ENCODE measurements at regions not wholly inside any gene's neighbourhood (a gene's known extent, or its start where the extent isn't known, plus 50 kb on each side); places are given as distances from the start of the nearest gene placed in this dataset.

DNA sequence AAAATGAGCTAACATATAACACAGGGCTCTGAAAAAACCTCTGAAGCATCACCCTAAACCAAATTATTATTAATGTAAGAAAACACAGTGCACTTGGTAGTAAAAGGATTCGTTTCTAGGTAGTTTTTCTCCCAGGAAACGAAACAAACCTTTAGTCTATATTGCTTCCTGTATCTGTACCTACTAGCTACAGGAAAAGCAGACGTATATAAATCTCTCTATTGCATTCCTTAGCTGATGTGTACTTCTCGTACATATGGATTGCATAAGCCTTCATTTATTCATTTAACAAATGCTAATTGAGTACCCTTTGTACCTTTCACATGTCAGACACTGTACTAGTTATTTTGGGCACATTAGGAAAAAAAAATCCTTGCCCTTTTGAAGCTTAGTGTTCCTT, 85.0 kb upstream of the RASA1 start:
- TF ChIP-seq EZH2 (IDR thresholded peaks at IDR 0.05; ENCODE audit: borderline replicate concordance, low read length) = no peak
- TF ChIP-seq, protein P1, sequence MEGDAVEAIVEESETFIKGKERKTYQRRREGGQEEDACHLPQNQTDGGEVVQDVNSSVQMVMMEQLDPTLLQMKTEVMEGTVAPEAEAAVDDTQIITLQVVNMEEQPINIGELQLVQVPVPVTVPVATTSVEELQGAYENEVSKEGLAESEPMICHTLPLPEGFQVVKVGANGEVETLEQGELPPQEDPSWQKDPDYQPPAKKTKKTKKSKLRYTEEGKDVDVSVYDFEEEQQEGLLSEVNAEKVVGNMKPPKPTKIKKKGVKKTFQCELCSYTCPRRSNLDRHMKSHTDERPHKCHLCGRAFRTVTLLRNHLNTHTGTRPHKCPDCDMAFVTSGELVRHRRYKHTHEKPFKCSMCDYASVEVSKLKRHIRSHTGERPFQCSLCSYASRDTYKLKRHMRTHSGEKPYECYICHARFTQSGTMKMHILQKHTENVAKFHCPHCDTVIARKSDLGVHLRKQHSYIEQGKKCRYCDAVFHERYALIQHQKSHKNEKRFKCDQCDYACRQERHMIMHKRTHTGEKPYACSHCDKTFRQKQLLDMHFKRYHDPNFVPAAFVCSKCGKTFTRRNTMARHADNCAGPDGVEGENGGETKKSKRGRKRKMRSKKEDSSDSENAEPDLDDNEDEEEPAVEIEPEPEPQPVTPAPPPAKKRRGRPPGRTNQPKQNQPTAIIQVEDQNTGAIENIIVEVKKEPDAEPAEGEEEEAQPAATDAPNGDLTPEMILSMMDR (IDR thresholded peaks at IDR 0.05; ENCODE audit: low read length) = no peak
